GM21360 (cell line): ENCODE measurements at regions not wholly inside any gene's neighbourhood (a gene's known extent, or its start where the extent isn't known, plus 50 kb on each side); places are given as distances from the start of the nearest gene placed in this dataset.

Experiments used
- ATAC-seq: cut with Tn5 transposase; IDR thresholded peaks from one replicate; pipeline ENCODE4 v1.9.1; 2021; ENCODE audit warnings: mild to moderate bottlenecking, moderate library complexity; ENCODE audit not compliant: unreplicated experiment

DNA sequence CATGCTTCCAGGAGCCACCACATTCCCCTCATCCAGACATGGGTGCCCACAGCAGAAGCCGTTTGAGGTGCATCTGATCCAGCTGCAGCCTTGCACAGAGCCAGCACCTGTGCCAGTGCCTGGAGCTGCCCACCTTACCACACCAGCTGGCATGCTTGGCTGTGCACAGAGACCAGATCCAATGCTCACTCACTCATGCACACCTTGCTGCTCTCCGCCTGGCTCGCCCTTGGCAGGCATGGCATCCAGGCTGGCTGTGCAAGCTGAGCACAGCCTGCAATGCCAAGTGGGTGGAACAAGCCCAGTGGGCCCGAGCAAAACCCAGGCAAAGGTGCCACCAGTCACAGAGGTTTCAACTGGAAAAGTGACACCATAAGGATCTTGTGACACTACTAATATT is 66.9 kb upstream of the SEMA3A start:
- ATAC-seq: no peak

- ATAC-seq: no peak
Observed at GRCh38 chr7:84258628-84259027, 64.0 kb upstream of the SEMA3A start.

- no peak for ATAC-seq
Observed at GRCh38 chr7:84256571-84256971, 62.0 kb upstream of the SEMA3A start.

GRCh38 chr7:84251277-84251781 is 56.7 kb upstream of the SEMA3A start:
- no peak for ATAC-seq

GRCh38 chr7:84250452-84250851 is 55.9 kb upstream of the SEMA3A start:
- no peak for ATAC-seq

DNA sequence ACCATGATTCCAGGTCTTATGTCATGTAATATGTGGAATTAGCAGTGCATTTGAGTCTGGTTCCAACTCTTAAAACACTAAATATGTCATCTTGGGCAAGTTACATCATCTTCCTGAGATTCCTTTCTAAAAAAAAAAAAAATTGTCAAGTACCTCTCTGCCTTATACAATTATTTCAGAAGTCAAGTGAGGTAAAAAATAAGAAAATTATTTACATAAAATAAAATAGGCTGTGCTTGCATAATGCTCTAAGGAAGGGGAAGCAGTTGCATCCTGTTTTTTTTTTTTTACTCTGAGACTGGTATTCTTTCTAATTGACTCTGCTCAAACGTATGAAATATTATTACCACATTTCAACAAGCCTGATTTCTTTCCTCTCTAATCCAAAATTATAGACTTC is 55.1 kb upstream of the SEMA3A start:
- ATAC-seq: no peak

DNA sequence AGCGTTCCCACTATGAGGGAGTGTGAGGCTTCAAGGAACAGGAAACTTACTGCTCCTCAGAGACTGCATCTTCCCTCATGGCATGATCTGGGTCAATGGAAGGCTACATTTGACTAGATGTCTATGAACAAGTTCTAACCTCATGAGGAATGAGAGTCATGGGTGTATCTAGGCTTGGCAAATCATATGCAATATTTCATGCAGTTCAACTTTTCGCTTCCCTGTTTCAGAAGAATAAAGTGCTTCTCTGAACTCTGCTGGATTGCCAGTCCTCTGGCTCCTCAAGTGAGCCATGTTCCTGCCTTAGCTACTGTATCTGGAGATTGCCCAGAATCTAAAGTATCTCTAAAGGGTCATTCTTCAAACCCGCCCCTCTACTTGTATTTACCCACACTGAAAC is 54.3 kb upstream of the SEMA3A start:
- no peak for ATAC-seq

GRCh38 chr7:84248267-84248666 is 53.7 kb upstream of the SEMA3A start:
- ATAC-seq: no peak

- no peak for ATAC-seq
Observed at GRCh38 chr7:84247591-84247990, 53.0 kb upstream of the SEMA3A start.

- ATAC-seq: no peak
Observed at GRCh38 chr7:84245835-84246234, 51.2 kb upstream of the SEMA3A start.
